ENCODE measurements at regions not wholly inside any gene's neighbourhood (a gene's known extent, or its start where the extent isn't known, plus 50 kb on each side); places are given as distances from the start of the nearest gene placed in this dataset.

- Histone ChIP-seq H3K27me3 (peaks cover 0 to 6% (median 0%) of the 10 kb centered on the region in 4 donors), H3K27ac (no peak overlapping the region), H3K4me3 (no peak overlapping the region), H3K9me3 (no peaks in the 10 kb centered on the region), H3K36me3 (no peaks in the 10 kb centered on the region), H3K4me1 (no peaks in the 10 kb centered on the region)
- TF ChIP-seq, protein P1, sequence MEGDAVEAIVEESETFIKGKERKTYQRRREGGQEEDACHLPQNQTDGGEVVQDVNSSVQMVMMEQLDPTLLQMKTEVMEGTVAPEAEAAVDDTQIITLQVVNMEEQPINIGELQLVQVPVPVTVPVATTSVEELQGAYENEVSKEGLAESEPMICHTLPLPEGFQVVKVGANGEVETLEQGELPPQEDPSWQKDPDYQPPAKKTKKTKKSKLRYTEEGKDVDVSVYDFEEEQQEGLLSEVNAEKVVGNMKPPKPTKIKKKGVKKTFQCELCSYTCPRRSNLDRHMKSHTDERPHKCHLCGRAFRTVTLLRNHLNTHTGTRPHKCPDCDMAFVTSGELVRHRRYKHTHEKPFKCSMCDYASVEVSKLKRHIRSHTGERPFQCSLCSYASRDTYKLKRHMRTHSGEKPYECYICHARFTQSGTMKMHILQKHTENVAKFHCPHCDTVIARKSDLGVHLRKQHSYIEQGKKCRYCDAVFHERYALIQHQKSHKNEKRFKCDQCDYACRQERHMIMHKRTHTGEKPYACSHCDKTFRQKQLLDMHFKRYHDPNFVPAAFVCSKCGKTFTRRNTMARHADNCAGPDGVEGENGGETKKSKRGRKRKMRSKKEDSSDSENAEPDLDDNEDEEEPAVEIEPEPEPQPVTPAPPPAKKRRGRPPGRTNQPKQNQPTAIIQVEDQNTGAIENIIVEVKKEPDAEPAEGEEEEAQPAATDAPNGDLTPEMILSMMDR (IDR thresholded peaks at IDR 0.05) = no peak
- no peak for TF ChIP-seq POLR2A (IDR thresholded peaks at IDR 0.05)
- 85 to 93% methylated on average over 2 of the region's 2 CpGs for WGBS, 2 donors
- no peak for DNase-seq
- intact Hi-C loops (cut with DNase I) = no loop called here
These were observed 129.4 kb upstream of the SRD5A2 start for GRCh38 chr2:31710121-31710520.

DNA sequence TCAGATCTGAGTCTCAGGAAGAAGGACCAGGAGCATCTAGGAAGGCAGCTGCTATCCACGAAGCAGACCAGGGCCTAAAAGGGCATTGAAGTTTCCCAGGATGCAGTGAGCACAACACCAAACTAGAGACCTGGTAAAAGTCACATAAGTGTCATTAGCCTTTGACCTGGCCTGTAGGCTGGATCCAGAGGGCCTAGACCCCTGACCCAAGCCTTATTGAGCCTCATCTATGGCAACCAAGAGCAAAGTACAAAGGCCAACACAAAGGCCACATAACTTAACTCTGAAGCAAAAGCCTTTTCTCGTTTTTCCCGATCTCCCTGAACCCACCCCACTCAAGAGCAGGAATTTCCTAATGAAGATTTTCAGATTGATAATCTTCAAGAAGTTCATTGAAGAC, 127.3 kb upstream of the SRD5A2 start:
- TF ChIP-seq POLR2A (IDR thresholded peaks at IDR 0.05) = no peak
- TF ChIP-seq, protein P1 (IDR thresholded peaks at IDR 0.05) = no peak
- H3K4me3 ChIP-seq = no peak overlapping the region
- H3K36me3 ChIP-seq = no peaks in the 10 kb centered on the region
- 81% methylated on average over 3 of the region's 3 CpGs for WGBS, 2 donors
- H3K27ac ChIP-seq = no peak overlapping the region
- DNase-seq = no peak
- H3K9me3 ChIP-seq = no peaks in the 10 kb centered on the region
- peaks cover 0 to 6% (median 0%) of the 10 kb centered on the region in 4 donors for H3K27me3 ChIP-seq
- intact Hi-C loops (cut with DNase I) = no loop called here
- no peaks in the 10 kb centered on the region for H3K4me1 ChIP-seq

DNA sequence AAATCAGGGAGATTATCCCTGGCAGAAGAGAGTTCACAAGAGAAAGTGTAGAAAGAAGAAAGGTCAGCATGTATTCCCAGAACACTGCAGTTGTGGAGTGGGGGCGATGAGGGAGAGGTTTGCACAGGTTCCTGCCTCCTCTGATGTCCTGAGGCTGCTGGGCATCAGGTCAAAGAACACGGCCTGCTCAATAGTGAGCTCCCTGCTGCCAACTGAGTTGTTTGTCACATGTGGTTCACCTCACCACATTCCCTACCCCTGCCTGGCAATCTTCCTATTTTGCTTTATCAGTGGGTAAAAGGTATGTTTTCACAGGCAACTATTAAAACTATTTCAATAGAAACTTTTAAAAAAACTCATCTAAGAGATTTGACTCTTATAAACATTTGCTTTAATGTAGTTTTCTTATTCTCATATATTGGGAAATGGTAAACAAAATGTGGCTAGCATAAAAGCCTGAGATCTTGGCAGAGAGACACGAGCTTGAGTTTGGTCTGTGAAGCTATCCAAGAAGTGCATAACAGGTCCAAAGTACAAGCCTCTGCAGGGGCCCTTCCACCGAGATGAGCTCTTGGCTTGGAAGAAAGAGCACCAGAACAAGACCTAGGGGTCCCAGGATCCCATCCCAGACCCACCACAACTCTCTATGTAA, 123.9 kb upstream of the SRD5A2 start:
- Histone ChIP-seq H3K27ac (no peak overlapping the region), H3K36me3 (no peaks in the 10 kb centered on the region), H3K9me3 (peaks cover 0 to 2% (median 0%) of the 10 kb centered on the region in 3 donors), H3K4me3 (no peak overlapping the region), H3K4me1 (no peaks in the 10 kb centered on the region), H3K27me3 (no peaks in the 10 kb centered on the region)
- DNase-seq = no peak
- no peak for TF ChIP-seq POLR2A (IDR thresholded peaks at IDR 0.05)
- TF ChIP-seq, protein P1 (IDR thresholded peaks at IDR 0.05) = no peak
- intact Hi-C loops (cut with DNase I) = no loop called here
- 27 to 30% methylated on average over 4 of the region's 4 CpGs for WGBS, 2 donors

GRCh38 chr2:31703253-31703652, 122.5 kb upstream of the SRD5A2 start:
- Histone ChIP-seq H3K36me3 (no peaks in the 10 kb centered on the region), H3K27me3 (no peaks in the 10 kb centered on the region), H3K4me3 (no peak overlapping the region), H3K4me1 (no peaks in the 10 kb centered on the region), H3K9me3 (peaks cover 0 to 15% (median 0%) of the 10 kb centered on the region in 3 donors), H3K27ac (no peak overlapping the region)
- DNase-seq = no peak
- intact Hi-C loops (cut with DNase I) = no loop called here
- TF ChIP-seq, protein P1 (IDR thresholded peaks at IDR 0.05) = no peak
- no peak for TF ChIP-seq POLR2A (IDR thresholded peaks at IDR 0.05)

GRCh38 chr2:31698722-31699121, 118.0 kb upstream of the SRD5A2 start:
- no peak for TF ChIP-seq POLR2A (IDR thresholded peaks at IDR 0.05)
- TF ChIP-seq, protein P1 (IDR thresholded peaks at IDR 0.05) = no peak
- H3K4me3 ChIP-seq = no peak overlapping the region
- DNase-seq = no peak
- no peaks in the 10 kb centered on the region for H3K36me3 ChIP-seq
- H3K9me3 ChIP-seq = peaks cover 0 to 54% (median 27%) of the 10 kb centered on the region in 3 donors
- no peak overlapping the region for H3K27ac ChIP-seq
- no peaks in the 10 kb centered on the region for H3K27me3 ChIP-seq
- H3K4me1 ChIP-seq = no peaks in the 10 kb centered on the region
- intact Hi-C loops (cut with DNase I) = no loop called here
- WGBS, 2 donors = 89 to 100% methylated on average over 1 of the region's 1 CpG

All from esophagus squamous epithelium (tissue), 5 donors.